ENCODE measurements at regions not wholly inside any gene's neighbourhood (a gene's known extent, or its start where the extent isn't known, plus 50 kb on each side); places are given as distances from the start of the nearest gene placed in this dataset.

- no peak for DNase-seq
Observed at GRCh38 chr2:150156415-150156814, 331.1 kb downstream of the RND3 start.

GRCh38 chr2:150154308-150154797 lies 333.1 kb downstream of the RND3 start:
- DNase-seq, result no peak

- DNase-seq, result no peak
Observed at GRCh38 chr2:150153646-150154307, 333.7 kb downstream of the RND3 start.

- DNase-seq, result no peak
Observed at GRCh38 chr2:150152230-150152629, 335.2 kb downstream of the RND3 start.

- no peak for DNase-seq
Observed at GRCh38 chr2:150150144-150150543, 337.3 kb downstream of the RND3 start.

GRCh38 chr2:150147889-150148683 lies 339.4 kb downstream of the RND3 start:
- no peak for DNase-seq

GRCh38 chr2:150146879-150147278 lies 340.6 kb downstream of the RND3 start:
- DNase-seq, result no peak

GRCh38 chr2:150145299-150145692 lies 342.2 kb downstream of the RND3 start:
- DNase-seq, result no peak

GRCh38 chr2:150144546-150145298 lies 342.7 kb downstream of the RND3 start:
- no peak for DNase-seq

- no peak for DNase-seq
Observed at GRCh38 chr2:150143087-150143536, 344.4 kb downstream of the RND3 start.

GRCh38 chr2:150142561-150142960 lies 344.9 kb downstream of the RND3 start:
- no peak for DNase-seq

- peak; percentile 31 for DNase-seq
Observed at GRCh38 chr2:150141226-150142001, 346.1 kb downstream of the RND3 start.

- DNase-seq, result no peak
Observed at GRCh38 chr2:150140777-150141176, 346.7 kb downstream of the RND3 start.

- no peak for DNase-seq
Observed at GRCh38 chr2:150138587-150138986, 348.9 kb downstream of the RND3 start.

GRCh38 chr2:150137338-150138069 lies 350.0 kb downstream of the RND3 start:
- DNase-seq, result no peak

- DNase-seq, result no peak
Observed at GRCh38 chr2:150136893-150137292, 350.6 kb downstream of the RND3 start.

- no peak for DNase-seq
Observed at GRCh38 chr2:150136401-150136800, 351.1 kb downstream of the RND3 start.

- DNase-seq, result no peak
Observed at GRCh38 chr2:150135223-150135883, 352.1 kb downstream of the RND3 start.

- no peak for DNase-seq
Observed at GRCh38 chr2:150134223-150134857, 353.1 kb downstream of the RND3 start.

- peak; percentile 55 for DNase-seq
Observed at GRCh38 chr2:150133623-150134022, 353.8 kb downstream of the RND3 start.

Data from MV-4-11 (cell line).